Kidney capillary endothelial cell (primary cell): ENCODE measurements at regions not wholly inside any gene's neighbourhood (a gene's known extent, or its start where the extent isn't known, plus 50 kb on each side); places are given as distances from the start of the nearest gene placed in this dataset.

Experiments used
- DNase-seq: peaks from one replicate; pipeline ENCODE4 v3.0.0-alpha.2; 2018; ENCODE audit warnings: low spot score

GRCh38 chr12:115700896-115701465 lies 576.5 kb downstream of the MED13L start:
- no peak for DNase-seq

DNA sequence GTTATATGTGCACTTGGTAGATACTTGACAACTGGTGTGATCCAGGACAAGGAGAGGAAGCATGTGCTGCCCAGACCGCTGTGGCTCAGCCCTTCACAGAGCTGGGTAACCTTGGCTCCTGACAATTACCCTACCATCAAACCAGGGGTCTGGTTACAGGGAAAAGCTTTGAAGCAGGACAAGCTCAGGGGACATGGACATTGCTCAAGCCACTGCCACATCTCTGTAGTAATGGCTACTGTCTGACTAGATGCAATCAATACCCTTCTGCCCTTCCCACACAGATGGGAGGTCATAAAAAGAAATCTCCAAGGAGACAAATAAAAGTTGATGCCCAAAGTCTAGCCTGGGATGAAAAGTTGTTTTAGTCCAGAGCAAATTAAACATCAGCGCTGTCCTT lies 577.4 kb downstream of the MED13L start:
- DNase-seq, result no peak

DNA sequence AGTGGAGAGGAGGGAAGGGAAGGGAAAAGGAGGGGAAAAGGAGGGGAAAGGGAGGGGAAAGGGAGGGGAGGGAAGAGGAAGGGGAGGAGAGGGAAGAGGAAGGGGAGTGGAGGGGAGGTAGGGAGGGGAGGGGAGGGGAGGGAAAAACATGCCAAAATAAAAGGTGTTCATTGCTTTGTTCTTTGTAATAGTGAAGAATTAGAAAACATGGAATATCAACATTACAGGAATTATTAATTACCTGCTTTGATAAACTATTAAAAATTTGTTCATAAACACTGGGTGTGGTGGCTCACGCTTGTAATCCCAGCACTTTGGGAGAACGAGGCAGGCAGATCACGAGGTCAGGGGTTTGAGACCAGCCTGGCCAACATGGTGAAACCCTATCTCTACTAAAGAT lies 579.2 kb downstream of the MED13L start:
- DNase-seq, result no peak

GRCh38 chr12:115697340-115697739 lies 580.2 kb downstream of the MED13L start:
- DNase-seq, result no peak

DNA sequence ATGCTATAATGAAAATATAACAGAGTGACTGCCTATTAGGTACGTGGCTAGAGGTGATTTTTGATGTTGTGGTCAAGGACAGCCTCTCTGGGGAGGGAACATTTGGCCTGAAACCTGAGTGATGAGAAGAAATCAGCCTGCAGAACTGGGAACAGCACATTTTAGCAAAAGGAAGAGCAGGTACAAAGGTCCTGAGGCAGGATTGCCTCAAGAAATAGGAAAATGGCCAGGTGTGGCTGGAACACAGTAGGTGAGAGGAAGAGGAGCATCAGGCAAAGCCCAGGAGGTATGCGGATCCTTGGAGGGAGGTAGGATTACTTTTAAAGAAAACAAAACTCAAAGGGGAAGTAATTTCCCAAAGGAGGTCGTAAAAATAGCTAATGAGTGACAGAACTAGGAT lies 582.9 kb downstream of the MED13L start:
- DNase-seq, result no peak

GRCh38 chr12:115693970-115694369 lies 583.5 kb downstream of the MED13L start:
- DNase-seq, result no peak

DNA sequence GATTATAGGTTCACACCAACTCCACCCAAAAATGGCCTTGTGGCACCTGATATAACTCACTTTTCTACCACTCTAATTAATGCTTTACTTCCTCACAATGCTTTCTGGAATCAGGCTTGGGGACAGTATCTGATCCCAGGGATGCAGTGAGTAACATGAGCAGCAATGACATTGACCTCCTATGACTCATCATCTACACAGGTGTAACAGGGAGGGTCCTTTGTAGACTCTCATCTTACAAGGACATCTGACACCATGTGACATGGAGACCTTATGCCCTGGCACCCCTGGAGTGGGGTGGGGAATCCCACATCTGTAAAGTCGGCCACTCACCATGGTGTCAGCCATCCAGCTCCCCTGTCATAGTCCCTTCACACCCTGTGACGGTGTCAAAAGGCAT lies 586.4 kb downstream of the MED13L start:
- no peak for DNase-seq

GRCh38 chr12:115687094-115687493 lies 590.4 kb downstream of the MED13L start:
- DNase-seq, result no peak

- no peak for DNase-seq
These were observed 594.2 kb downstream of the MED13L start for GRCh38 chr12:115683240-115683780.

DNA sequence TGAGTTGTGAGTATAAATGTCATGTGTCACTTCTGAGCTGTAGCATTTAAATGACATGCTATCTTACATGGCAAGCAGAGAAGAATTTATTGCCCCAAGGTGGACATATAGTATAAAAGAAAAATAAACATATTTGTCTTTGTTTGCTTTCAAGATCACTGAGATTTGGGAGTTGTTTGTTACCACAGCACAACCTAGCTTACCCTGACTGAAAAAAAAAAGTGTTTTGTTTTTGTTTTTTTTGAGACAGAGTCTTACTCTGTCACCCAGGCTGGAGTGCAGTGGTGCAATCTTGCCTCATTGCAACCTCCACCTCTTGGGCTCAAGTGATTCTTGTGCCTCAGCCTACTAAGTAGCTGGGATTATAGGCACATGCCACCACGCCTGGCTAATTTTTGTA lies 596.5 kb downstream of the MED13L start:
- no peak for DNase-seq

- no peak for DNase-seq
These were observed 604.9 kb downstream of the MED13L start for GRCh38 chr12:115672506-115673080.

DNA sequence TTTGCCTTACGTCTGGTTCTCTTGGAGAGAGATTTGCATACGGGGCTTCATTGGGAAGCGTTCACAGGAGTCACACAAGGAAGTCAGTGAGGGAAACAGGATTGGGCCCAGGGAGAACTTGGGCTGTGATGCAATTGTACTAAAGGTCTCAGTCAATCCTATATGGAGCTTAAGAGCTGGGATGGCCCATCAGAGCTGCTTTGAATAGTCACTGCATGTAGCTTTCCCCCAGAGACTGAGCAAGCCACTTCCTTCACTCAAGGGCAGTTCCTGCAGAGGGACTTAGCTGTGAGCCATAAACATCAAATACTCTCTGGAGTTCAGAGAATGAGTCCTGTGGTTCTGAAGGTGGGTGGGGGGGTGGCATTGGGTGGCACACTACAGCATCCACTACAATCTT lies 605.4 kb downstream of the MED13L start:
- DNase-seq, result no peak

GRCh38 chr12:115670869-115671268 lies 606.6 kb downstream of the MED13L start:
- no peak for DNase-seq

DNA sequence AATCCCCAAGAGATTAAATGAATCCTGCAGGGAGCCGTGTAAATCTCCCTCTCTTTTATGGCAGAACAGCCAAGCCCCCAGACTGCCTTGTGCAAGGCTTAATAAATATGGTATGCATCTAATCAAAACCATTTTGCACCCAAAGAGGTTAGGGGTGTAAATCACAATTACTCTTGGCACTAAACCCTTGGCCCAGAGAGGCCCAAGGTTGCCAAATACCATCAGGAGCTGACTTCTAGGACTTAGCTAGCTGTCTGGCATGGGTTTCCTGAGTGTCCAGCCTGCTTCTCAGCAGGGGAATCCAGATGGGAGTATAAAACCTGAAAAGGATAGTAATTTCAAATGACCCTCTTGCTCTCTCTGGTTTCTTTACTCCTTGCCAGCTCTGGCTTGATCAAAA lies 610.4 kb downstream of the MED13L start:
- DNase-seq, result no peak

DNA sequence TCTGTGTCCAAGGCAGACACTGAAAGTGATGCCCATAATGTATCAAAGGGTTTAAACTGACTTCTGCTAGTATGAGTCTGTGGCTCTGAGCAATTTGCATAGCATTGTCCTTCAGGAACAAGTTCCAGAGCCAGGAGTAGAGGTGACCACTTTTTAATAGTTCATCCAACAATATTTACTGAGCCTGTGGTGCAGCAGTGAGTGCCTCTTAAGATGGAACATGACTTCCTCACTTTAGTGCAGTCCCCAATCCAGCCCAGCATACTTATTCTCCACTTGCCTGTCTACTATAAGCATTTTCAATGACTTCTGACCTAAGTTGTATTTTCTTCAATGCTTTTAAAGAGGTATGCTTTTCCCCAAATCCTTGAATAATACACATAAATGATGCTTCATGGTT lies 611.3 kb downstream of the MED13L start:
- no peak for DNase-seq

DNA sequence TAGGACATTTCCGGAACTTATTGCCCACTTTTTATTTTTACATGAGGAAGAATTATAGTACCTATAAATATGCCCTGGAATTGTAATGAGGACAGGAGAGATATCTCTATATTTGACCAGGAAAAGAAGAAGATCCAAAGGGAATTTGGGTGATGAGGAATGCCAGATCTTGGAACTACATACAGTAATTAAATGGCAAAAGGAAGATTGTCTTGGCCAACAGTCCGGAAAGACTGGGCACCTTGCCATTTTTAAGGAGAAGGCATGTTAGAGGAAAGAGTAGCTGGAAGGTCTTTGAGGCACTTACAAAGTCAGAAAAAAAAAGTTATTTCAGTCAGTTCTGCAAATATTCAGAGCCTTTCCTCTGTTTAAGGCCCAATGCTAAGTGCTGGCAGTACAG lies 616.4 kb downstream of the MED13L start:
- DNase-seq, result peak; percentile 69

DNA sequence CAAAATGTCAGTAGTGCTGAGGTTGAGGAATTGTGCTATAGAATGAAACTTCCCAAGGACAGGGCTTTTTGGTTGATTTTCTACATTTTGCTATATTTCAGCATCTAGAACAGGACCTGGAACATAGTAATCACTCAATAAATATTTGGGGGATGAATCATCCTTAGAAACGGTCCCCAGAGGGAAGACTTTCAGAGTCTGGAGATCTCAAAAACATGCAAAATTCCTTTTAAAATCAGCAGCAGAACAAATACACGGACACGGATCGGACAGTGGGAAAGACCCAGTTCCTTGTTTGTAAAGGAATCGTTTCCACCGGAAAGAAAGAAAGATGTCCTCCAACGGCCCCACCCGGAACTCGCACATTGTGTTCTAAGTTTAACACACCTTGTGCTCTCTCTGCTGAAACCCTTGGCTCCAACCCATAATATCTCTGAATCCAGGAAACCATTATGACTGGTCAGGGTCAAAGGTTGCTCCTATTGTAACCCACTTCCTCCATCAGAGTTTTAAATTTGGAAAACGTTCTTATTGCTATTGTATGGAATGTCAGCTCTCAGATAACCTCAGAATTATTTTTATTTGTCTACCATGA lies 617.2 kb downstream of the MED13L start:
- peak; percentile 98 for DNase-seq

GRCh38 chr12:115659422-115659821 lies 618.1 kb downstream of the MED13L start:
- no peak for DNase-seq

GRCh38 chr12:115657081-115658013 lies 620.1 kb downstream of the MED13L start:
- DNase-seq, result peak; percentile 18

DNA sequence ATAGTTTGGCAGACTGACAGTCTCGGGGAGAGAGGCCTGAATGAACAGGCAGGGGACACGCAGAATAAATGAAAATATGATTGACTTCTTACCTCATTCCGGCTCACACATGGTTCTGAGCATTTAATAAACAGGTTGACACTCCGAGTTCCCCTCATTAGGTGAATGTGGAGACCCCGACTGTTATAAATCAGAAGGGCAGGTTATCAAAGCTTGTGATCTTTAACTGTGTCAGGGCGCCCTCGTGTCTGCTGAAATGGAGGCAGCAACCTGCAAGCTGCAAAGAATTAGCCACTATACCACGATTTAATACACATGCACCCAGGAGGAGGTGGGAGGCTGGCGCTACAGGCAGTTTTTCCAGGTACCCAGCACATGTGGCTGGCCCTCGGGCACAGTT lies 627.5 kb downstream of the MED13L start:
- no peak for DNase-seq

- no peak for DNase-seq
These were observed 629.0 kb downstream of the MED13L start for GRCh38 chr12:115648463-115648862.

GRCh38 chr12:115646210-115646609 lies 631.3 kb downstream of the MED13L start:
- no peak for DNase-seq

GRCh38 chr12:115640929-115641328 lies 636.6 kb downstream of the MED13L start:
- no peak for DNase-seq
